ENCODE measurements at regions not wholly inside any gene's neighbourhood (a gene's known extent, or its start where the extent isn't known, plus 50 kb on each side); places are given as distances from the start of the nearest gene placed in this dataset.

DNA sequence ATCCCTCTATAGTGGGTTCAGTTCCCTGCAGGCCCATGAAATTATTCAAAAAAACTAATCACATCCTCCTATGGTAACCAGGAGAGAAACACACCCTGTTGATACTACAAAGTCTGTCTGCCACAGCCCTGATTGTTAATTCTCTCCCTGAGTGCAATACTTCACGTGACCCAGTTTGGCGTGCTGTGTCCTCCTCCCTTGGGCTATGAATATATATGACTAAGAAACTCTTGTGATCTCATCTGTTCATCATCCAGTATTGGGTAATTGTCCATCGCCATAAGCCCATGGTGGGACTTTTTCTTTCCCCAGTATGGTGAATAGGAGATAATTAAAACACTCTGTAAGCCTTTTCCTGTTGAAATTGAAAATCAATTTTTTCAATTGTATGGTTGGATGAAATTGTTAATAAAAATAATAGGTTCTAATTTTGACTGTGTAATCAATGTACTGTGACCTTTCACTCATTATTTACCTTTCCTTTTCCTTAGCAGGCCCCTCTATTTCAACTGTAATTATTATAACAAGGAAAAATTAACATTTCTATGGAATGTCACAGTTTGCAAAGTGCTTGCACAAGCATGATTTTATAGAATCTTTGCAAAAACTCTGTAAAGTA lies 1822.6 kb downstream of the SUCLG1 start:
- no peak for DNase-seq (ENCODE audit: low read depth)
- H3K4me3 ChIP-seq (ENCODE audit: control insufficient read depth, low read depth, low read length) = no peak overlapping the region

DNA sequence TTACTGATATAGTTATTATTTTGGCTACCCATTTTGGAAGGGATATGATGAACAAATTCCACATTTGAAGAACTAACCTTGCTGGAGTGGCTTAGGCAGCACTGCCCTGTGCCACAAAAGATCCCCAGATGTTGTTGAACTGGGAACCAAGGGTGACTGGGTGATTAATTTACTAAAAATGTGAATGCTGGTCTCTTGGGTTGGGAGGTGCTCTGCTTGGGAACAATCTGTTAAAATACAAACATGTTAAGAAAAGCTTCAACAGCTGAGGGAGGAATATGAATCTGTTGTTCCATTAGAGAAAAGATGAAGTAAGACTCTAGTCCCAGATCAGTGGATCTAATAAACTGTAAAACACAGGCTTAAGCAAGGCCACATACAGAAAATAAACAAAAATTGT lies 1860.1 kb downstream of the SUCLG1 start:
- no peak for DNase-seq (ENCODE audit: low read depth)
- no peak overlapping the region for H3K4me3 ChIP-seq (ENCODE audit: control insufficient read depth, low read depth, low read length)
- TF ChIP-seq, protein P1, sequence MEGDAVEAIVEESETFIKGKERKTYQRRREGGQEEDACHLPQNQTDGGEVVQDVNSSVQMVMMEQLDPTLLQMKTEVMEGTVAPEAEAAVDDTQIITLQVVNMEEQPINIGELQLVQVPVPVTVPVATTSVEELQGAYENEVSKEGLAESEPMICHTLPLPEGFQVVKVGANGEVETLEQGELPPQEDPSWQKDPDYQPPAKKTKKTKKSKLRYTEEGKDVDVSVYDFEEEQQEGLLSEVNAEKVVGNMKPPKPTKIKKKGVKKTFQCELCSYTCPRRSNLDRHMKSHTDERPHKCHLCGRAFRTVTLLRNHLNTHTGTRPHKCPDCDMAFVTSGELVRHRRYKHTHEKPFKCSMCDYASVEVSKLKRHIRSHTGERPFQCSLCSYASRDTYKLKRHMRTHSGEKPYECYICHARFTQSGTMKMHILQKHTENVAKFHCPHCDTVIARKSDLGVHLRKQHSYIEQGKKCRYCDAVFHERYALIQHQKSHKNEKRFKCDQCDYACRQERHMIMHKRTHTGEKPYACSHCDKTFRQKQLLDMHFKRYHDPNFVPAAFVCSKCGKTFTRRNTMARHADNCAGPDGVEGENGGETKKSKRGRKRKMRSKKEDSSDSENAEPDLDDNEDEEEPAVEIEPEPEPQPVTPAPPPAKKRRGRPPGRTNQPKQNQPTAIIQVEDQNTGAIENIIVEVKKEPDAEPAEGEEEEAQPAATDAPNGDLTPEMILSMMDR (IDR thresholded peaks at IDR 0.05; ENCODE audit: control insufficient read depth, insufficient read depth, low read depth, low read length, missing control alignments) = no peak

More for the DNA sequence above, 1822.6 kb downstream of the SUCLG1 start:
- TF ChIP-seq, protein P1 (IDR thresholded peaks at IDR 0.05; ENCODE audit: control insufficient read depth, insufficient read depth, low read depth, low read length, missing control alignments) = no peak

DNA sequence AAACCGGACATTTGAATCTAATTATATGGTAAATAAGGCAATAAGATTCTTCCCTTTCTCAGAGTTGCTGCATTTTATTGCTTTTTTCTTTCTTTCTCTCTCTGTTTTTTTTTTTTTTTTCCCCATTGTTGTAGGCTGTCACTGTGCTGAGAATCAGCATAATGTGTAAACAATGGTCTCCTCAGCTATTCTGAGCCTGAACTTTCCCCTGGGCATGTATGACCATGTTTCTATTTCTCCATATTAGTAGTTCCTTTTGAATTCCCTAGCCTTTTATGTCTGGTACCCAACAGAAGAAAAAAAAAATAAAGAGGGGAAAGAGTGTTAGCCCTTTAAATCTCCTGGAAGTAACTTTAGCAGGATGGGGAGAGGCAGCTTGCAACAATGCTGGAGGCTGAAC lies 1862.5 kb downstream of the SUCLG1 start:
- TF ChIP-seq, protein P1 (IDR thresholded peaks at IDR 0.05; ENCODE audit: control insufficient read depth, insufficient read depth, low read depth, low read length, missing control alignments) = no peak
- no peak for DNase-seq (ENCODE audit: low read depth)
- H3K4me3 ChIP-seq (ENCODE audit: control insufficient read depth, low read depth, low read length) = no peak overlapping the region

DNA sequence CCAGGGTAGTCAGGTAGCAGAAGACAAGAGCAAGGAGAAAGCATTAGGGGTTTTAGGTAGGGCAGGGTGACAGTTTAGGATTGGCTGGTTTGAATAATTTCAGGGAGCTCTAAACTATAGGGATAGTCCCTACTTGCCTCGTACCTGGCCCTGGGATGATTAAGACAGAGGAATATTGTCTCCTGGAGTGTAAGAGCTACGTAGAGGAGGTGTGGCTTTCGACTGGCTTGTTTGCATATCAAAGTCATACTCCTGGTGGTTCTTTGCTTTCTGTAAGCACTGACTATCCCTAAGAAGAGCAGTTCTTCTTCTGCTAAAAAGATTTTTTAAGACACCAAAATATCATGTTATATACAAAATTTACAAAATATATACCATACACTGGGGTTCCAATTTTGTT lies 1867.4 kb downstream of the SUCLG1 start:
- no peak overlapping the region for H3K4me3 ChIP-seq (ENCODE audit: control insufficient read depth, low read depth, low read length)
- TF ChIP-seq, protein P1 (IDR thresholded peaks at IDR 0.05; ENCODE audit: control insufficient read depth, insufficient read depth, low read depth, low read length, missing control alignments) = no peak
- no peak for DNase-seq (ENCODE audit: low read depth)

DNA sequence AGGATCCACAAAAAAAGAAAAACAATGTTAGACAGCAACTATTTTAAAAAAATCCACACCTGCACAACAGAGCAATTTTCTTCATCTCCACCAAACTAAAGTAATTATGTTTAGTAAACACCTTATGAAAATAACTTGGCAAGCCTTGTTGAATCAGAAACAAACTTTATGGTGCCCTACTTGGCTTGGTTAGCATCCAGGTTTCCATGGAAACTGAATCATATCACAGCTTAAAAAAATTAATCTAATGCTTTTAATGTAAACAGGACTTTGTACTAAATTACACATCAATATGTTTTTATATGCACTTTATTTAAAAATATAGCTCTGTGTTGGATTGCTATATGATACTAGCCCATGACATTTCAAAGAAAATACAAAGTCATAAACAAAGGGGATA lies 1882.4 kb downstream of the SUCLG1 start:
- no peak overlapping the region for H3K4me3 ChIP-seq (ENCODE audit: control insufficient read depth, low read depth, low read length)
- no peak for DNase-seq (ENCODE audit: low read depth)
- TF ChIP-seq, protein P1 (IDR thresholded peaks at IDR 0.05; ENCODE audit: control insufficient read depth, insufficient read depth, low read depth, low read length, missing control alignments) = no peak

DNA sequence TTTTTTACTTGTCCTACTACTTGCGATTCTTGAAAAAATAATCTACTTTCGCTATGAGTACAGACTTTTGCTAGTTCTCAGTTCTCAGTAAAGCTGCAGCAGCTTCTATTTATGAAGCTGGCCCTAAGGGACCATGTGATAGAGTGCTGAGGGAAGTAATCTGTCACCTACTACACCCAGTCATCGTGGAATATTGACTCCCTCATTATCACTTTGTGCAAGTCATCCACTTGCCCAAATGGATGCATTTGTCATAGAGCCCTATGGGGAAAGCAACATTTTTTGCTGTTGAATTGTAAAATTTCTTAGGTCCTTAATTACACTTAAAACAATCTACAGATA lies 1919.8 kb downstream of the SUCLG1 start:
- DNase-seq (ENCODE audit: low read depth) = no peak
- TF ChIP-seq, protein P1 (IDR thresholded peaks at IDR 0.05; ENCODE audit: control insufficient read depth, insufficient read depth, low read depth, low read length, missing control alignments) = no peak
- H3K4me3 ChIP-seq (ENCODE audit: control insufficient read depth, low read depth, low read length) = no peak overlapping the region
